Transverse colon (tissue), 4 donors: ENCODE measurements at regions not wholly inside any gene's neighbourhood (a gene's known extent, or its start where the extent isn't known, plus 50 kb on each side); places are given as distances from the start of the nearest gene placed in this dataset.

Source experiments
- DNase-seq: peaks from one replicate; pipeline ENCODE4 v3.0.0-alpha.2; 2019
- H3K27ac ChIP-seq, 4 donors: fragments of 200-600 bp; sonication (generic); 2 replicates each; pipeline ENCODE4 v1.5.1; 2016 to 2018; ENCODE audit warnings: inconsistent platforms in 4 of 4
- H3K27me3 ChIP-seq: fragments of 200-600 bp; sonication (generic); 2 replicates; pipeline ENCODE4 v1.5.1; 2017; ENCODE audit warnings: inconsistent platforms
- H3K36me3 ChIP-seq, 4 donors: fragments of 200-600 bp; sonication (generic); 2 replicates each; pipeline ENCODE4 v1.5.1; 2017 to 2019; ENCODE audit warnings: inconsistent platforms in 4 of 4
- H3K4me1 ChIP-seq, 4 donors: fragments of 200-600 bp; sonication (generic); 2 replicates each; pipeline ENCODE4 v1.5.1; 2017 to 2020; ENCODE audit warnings: inconsistent platforms in 4 of 4
- H3K4me3 ChIP-seq, 4 donors: fragments of 200-600 bp; sonication (generic); 1 replicate in 1 of 4; 2 replicates in 3 of 4; pipeline versions ENCODE4 v1.5.1 to v1.6.1; 2017 to 2019; ENCODE audit warnings: inconsistent platforms in 4 of 4
- H3K9me3 ChIP-seq, 2 donors: fragments of 200-600 bp; sonication (generic); 2 replicates each; pipeline ENCODE4 v1.5.1; 2017 to 2019; ENCODE audit warnings: inconsistent platforms in 2 of 2
- CTCF ChIP-seq, 5 experiments: fragments of 200-600 bp in 3 of 5; fragments of 450-650 bp in 2 of 5; sonication (generic) in 3 of 5; IDR thresholded peaks; 1 replicate in 2 of 5; 2 replicates in 3 of 5; pipeline ENCODE4 v1.5.1; 2016 to 2017; ENCODE audit warnings: antibody characterized with exemption in 5 of 5, inconsistent platforms in 3 of 5, mild to moderate bottlenecking in 2 of 5, moderate library complexity in 1 of 5
- EP300 ChIP-seq: sonication (generic); formaldehyde crosslinking; IDR thresholded peaks from one replicate; pipeline ENCODE4 v1.6.1; 2017; ENCODE audit warnings: antibody characterized with exemption, low read depth
- POLR2A ChIP-seq: fragments of 450-650 bp; IDR thresholded peaks from one replicate; pipeline ENCODE4 v1.6.1; 2016; ENCODE audit warnings: antibody characterized with exemption, mild to moderate bottlenecking, moderate library complexity
- POLR2AphosphoS5 ChIP-seq, 3 donors: sonication (generic); formaldehyde crosslinking; IDR thresholded peaks; one replicate each; pipeline ENCODE4 v1.6.1; 2016; ENCODE audit warnings: antibody characterized with exemption in 3 of 3
- WGBS, 2 donors: methylation state at CpG; one replicate each; pipeline ENCODE4 v1.1.5; 2018; ENCODE audit warnings: low coverage in 1 of 2; 5-methylcytosine and 5-hydroxymethylcytosine counted together
- in situ Hi-C, 4 donors: fragments of 200-750 bp; cut with MboI; loops; one replicate each; pipeline versions ENCODE4 v1.15.0 to v1.15.1; 2017; ENCODE audit warnings: low sequenced_read_pairs in 3 of 4, low pct_ligation_motif_present in 1 of 4, low pct_unique_long_range_greater_than_20kb in 1 of 4
- intact Hi-C: fragments of 100-400 bp; cut with DNase I; formaldehyde crosslinking; loops from one replicate; pipeline ENCODE4 v1.15.1; 2023; ENCODE audit warnings: low total_unique reads

DNA sequence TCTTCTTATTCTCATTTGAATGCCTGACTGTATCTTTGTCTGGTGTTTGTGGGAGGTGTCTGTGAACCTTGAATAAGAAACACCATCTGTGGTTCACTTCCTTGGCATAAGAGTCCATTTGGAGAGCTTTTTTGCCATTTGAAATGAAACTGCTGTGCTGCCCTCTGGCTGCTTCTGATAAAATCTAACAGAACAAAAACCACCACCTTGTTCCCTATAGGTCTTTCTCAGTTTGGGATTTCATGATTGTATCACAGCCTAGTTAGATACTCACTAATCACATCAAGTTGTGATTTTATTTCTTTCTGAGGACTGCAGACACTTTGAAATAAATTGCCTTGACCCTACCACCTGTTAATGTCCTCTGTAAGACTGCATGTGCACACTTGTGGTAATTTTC, 102.7 kb upstream of the FAM13C start:
- no peak for DNase-seq
- in situ Hi-C loops (no loop called here), intact Hi-C loops (no loop called here)
- TF ChIP-seq POLR2AphosphoS5 (IDR thresholded peaks at IDR 0.05): no peak
- TF ChIP-seq POLR2A: no peak
- no peak for TF ChIP-seq EP300
- no peak for TF ChIP-seq CTCF (IDR thresholded peaks at IDR 0.05)
- Histone ChIP-seq H3K4me3 (no peak overlapping the region), H3K4me1 (no peaks in the 10 kb centered on the region), H3K9me3 (no peaks in the 10 kb centered on the region), H3K27me3 (no peaks in the 10 kb centered on the region), H3K27ac (no peak overlapping the region), H3K36me3 (no peaks in the 10 kb centered on the region)

GRCh38 chr10:59464483-59464882, 102.1 kb upstream of the FAM13C start:
- in situ Hi-C loops: no loop called here
- DNase-seq: no peak
- H3K4me3 ChIP-seq: no peak overlapping the region
- H3K9me3 ChIP-seq: no peaks in the 10 kb centered on the region
- H3K4me1 ChIP-seq: no peaks in the 10 kb centered on the region
- intact Hi-C loops: no loop called here
- H3K27ac ChIP-seq: no peak overlapping the region
- 85 to 89% methylated on average over 1 of the region's 1 CpG for WGBS, 2 donors
- no peak for TF ChIP-seq POLR2A
- no peak for TF ChIP-seq EP300
- TF ChIP-seq CTCF (IDR thresholded peaks at IDR 0.05): no peak
- no peak for TF ChIP-seq POLR2AphosphoS5 (IDR thresholded peaks at IDR 0.05)
- H3K27me3 ChIP-seq: no peaks in the 10 kb centered on the region
- no peaks in the 10 kb centered on the region for H3K36me3 ChIP-seq

GRCh38 chr10:59463909-59464308, 101.6 kb upstream of the FAM13C start:
- Histone ChIP-seq H3K27me3 (no peaks in the 10 kb centered on the region), H3K9me3 (no peaks in the 10 kb centered on the region), H3K36me3 (no peaks in the 10 kb centered on the region), H3K27ac (no peak overlapping the region), H3K4me3 (no peak overlapping the region), H3K4me1 (no peaks in the 10 kb centered on the region)
- intact Hi-C loops (no loop called here), in situ Hi-C loops (no loop called here)
- no peak for TF ChIP-seq POLR2AphosphoS5 (IDR thresholded peaks at IDR 0.05)
- TF ChIP-seq POLR2A: no peak
- no peak for TF ChIP-seq EP300
- TF ChIP-seq CTCF (IDR thresholded peaks at IDR 0.05): no peak
- no peak for DNase-seq
- 64 to 85% methylated on average over 2 to 4 of the region's 4 CpGs for WGBS, 2 donors

- Histone ChIP-seq H3K27ac (no peak overlapping the region), H3K27me3 (no peaks in the 10 kb centered on the region), H3K36me3 (no peaks in the 10 kb centered on the region), H3K4me3 (no peak overlapping the region), H3K4me1 (no peaks in the 10 kb centered on the region), H3K9me3 (no peaks in the 10 kb centered on the region)
- in situ Hi-C loops (no loop called here), intact Hi-C loops (no loop called here)
- TF ChIP-seq CTCF (IDR thresholded peaks at IDR 0.05) (no peak), EP300 (no peak), POLR2AphosphoS5 (IDR thresholded peaks at IDR 0.05) (no peak), POLR2A (no peak)
- WGBS, 2 donors: 81 to 92% methylated on average over 3 of the region's 3 CpGs
- no peak for DNase-seq
These were observed 98.3 kb upstream of the FAM13C start for GRCh38 chr10:59460601-59461000.
